ENCODE measurements at regions not wholly inside any gene's neighbourhood (a gene's known extent, or its start where the extent isn't known, plus 50 kb on each side); places are given as distances from the start of the nearest gene placed in this dataset.
"Not testable (repeated sequence)": the region's sequence is repeated elsewhere in the genome, so short reads cannot be mapped to it uniquely, and the experiment has no call there.

- DNase-seq (ENCODE audit: extremely low read depth, low read depth), result not testable (repeated sequence)
These were observed 80.6 kb upstream of the PLEKHG4B start for GRCh38 chr5:11392-11791.

- DNase-seq (ENCODE audit: extremely low read depth, low read depth), result no peak
- no peak for TF ChIP-seq CTCF (IDR thresholded peaks at IDR 0.05; ENCODE audit: low read depth, low read length)
These were observed 80.1 kb upstream of the PLEKHG4B start for GRCh38 chr5:11898-12297.

- no peak for DNase-seq (ENCODE audit: extremely low read depth, low read depth)
These were observed 78.7 kb upstream of the PLEKHG4B start for GRCh38 chr5:13234-13633.

GRCh38 chr5:14676-15075 lies 77.3 kb upstream of the PLEKHG4B start:
- DNase-seq (ENCODE audit: extremely low read depth, low read depth), result not testable (repeated sequence)

More at GRCh38 chr5:13234-13633, 78.7 kb upstream of the PLEKHG4B start:
- TF ChIP-seq CTCF (IDR thresholded peaks at IDR 0.05; ENCODE audit: low read depth, low read length), result no peak

- not testable (repeated sequence) for DNase-seq (ENCODE audit: extremely low read depth, low read depth)
These were observed 71.7 kb upstream of the PLEKHG4B start for GRCh38 chr5:20276-20675.

- DNase-seq (ENCODE audit: extremely low read depth, low read depth), result no peak
- TF ChIP-seq CTCF (IDR thresholded peaks at IDR 0.05; ENCODE audit: low read depth, low read length), result peak; percentile 27
These were observed 70.2 kb upstream of the PLEKHG4B start for GRCh38 chr5:21654-22233.

- not testable (repeated sequence) for DNase-seq (ENCODE audit: extremely low read depth, low read depth)
These were observed 68.1 kb upstream of the PLEKHG4B start for GRCh38 chr5:23907-24306.

- DNase-seq (ENCODE audit: extremely low read depth, low read depth), result not testable (repeated sequence)
These were observed 66.9 kb upstream of the PLEKHG4B start for GRCh38 chr5:25067-25466.

GRCh38 chr5:30131-30530 lies 61.8 kb upstream of the PLEKHG4B start:
- no peak for DNase-seq (ENCODE audit: extremely low read depth, low read depth)
- TF ChIP-seq CTCF (IDR thresholded peaks at IDR 0.05; ENCODE audit: low read depth, low read length), result no peak

- not testable (repeated sequence) for DNase-seq (ENCODE audit: extremely low read depth, low read depth)
These were observed 61.4 kb upstream of the PLEKHG4B start for GRCh38 chr5:30556-30955.

GRCh38 chr5:32165-32564 lies 59.8 kb upstream of the PLEKHG4B start:
- no peak for TF ChIP-seq CTCF (IDR thresholded peaks at IDR 0.05; ENCODE audit: low read depth, low read length)
- DNase-seq (ENCODE audit: extremely low read depth, low read depth), result no peak

- not testable (repeated sequence) for DNase-seq (ENCODE audit: extremely low read depth, low read depth)
These were observed 56.4 kb upstream of the PLEKHG4B start for GRCh38 chr5:35521-35920.

GRCh38 chr5:37207-37606 lies 54.8 kb upstream of the PLEKHG4B start:
- DNase-seq (ENCODE audit: extremely low read depth, low read depth), result not testable (repeated sequence)
